ENCODE measurements at regions not wholly inside any gene's neighbourhood (a gene's known extent, or its start where the extent isn't known, plus 50 kb on each side); places are given as distances from the start of the nearest gene placed in this dataset.

- Histone ChIP-seq H3K79me2 (ENCODE audit: insufficient read depth, low read depth, low read length) (no peaks in the 10 kb centered on the region), H3K4me1 (ENCODE audit: insufficient read depth, low read length, poor library complexity, severe bottlenecking) (no peaks in the 10 kb centered on the region), H4K20me1 (ENCODE audit: insufficient read depth, low read length) (no peaks in the 10 kb centered on the region), H2AFZ (ENCODE audit: low read length) (no peak overlapping the region), H3K9me2 (ENCODE audit: insufficient read depth, low read length) (no peaks in the 10 kb centered on the region), H3K9me3 (ENCODE audit: low read length) (no peaks in the 10 kb centered on the region), H3K36me3 (ENCODE audit: insufficient read depth, low read length) (no peaks in the 10 kb centered on the region), H3K4me3 (ENCODE audit: low read depth, low read length, poor library complexity, severe bottlenecking) (no peak overlapping the region), H3K4me2 (ENCODE audit: low read length) (no peak overlapping the region), H3K27ac (ENCODE audit: low read depth, low read length, poor library complexity, severe bottlenecking) (no peak overlapping the region)
- TF ChIP-seq CTCF (conservative IDR thresholded peaks at IDR 0.05; ENCODE audit: low read length) = no peak
- no peak for TF ChIP-seq EZH2phosphoT487 (IDR thresholded peaks at IDR 0.05; ENCODE audit: borderline replicate concordance, low read depth, low read length)
- BruUV-seq (replicated peaks) = no TSS peak
- intact Hi-C loops (cut with micrococcal nuclease; ENCODE audit: unreplicated experiment) = no loop called here
- no peak for DNase-seq (ENCODE audit: low spot score)
- ChIA-PET POLR2A (interaction anchor here (0.8 kb wide), 1 partner anchor 38 kb away, joined by 3 read pairs; no protein-coding TSS in a partner anchor), CTCF (ENCODE audit: unreplicated experiment) (no interaction called here)
Measured at GRCh38 chr4:164464313-164464712, 289.6 kb upstream of the SMIM31 start.

GRCh38 chr4:164467493-164467892, 286.4 kb upstream of the SMIM31 start:
- BruUV-seq (replicated peaks) = no TSS peak

More at GRCh38 chr4:164467493-164467892, 286.4 kb upstream of the SMIM31 start:
- H3K9me3 ChIP-seq (ENCODE audit: low read length) = no peaks in the 10 kb centered on the region
- H3K9me2 ChIP-seq (ENCODE audit: insufficient read depth, low read length) = no peaks in the 10 kb centered on the region
- H3K27ac ChIP-seq (ENCODE audit: low read depth, low read length, poor library complexity, severe bottlenecking) = no peak overlapping the region
- ChIA-PET POLR2A (interaction anchor here (0.6 to 1.5 kb wide), 2 partner anchors 8 to 24 kb away, joined by 3 to 4 read pairs; no protein-coding TSS in a partner anchor), CTCF (ENCODE audit: unreplicated experiment) (no interaction called here)
- H3K36me3 ChIP-seq (ENCODE audit: insufficient read depth, low read length) = no peaks in the 10 kb centered on the region
- no peak overlapping the region for H3K4me2 ChIP-seq (ENCODE audit: low read length)
- H3K79me2 ChIP-seq (ENCODE audit: insufficient read depth, low read depth, low read length) = no peaks in the 10 kb centered on the region
- no peak overlapping the region for H3K4me3 ChIP-seq (ENCODE audit: low read depth, low read length, poor library complexity, severe bottlenecking)
- no peak for TF ChIP-seq EZH2phosphoT487 (IDR thresholded peaks at IDR 0.05; ENCODE audit: borderline replicate concordance, low read depth, low read length)
- TF ChIP-seq CTCF (conservative IDR thresholded peaks at IDR 0.05; ENCODE audit: low read length) = no peak
- H3K4me1 ChIP-seq (ENCODE audit: insufficient read depth, low read length, poor library complexity, severe bottlenecking) = no peaks in the 10 kb centered on the region
- no peak for DNase-seq (ENCODE audit: low spot score)
- intact Hi-C loops (cut with micrococcal nuclease; ENCODE audit: unreplicated experiment) = no loop called here
- no peaks in the 10 kb centered on the region for H4K20me1 ChIP-seq (ENCODE audit: insufficient read depth, low read length)
- no peak overlapping the region for H2AFZ ChIP-seq (ENCODE audit: low read length)

Measured in OCI-LY7 (cell line).